NCI-H1048 (cell line): ENCODE measurements at regions not wholly inside any gene's neighbourhood (a gene's known extent, or its start where the extent isn't known, plus 50 kb on each side); places are given as distances from the start of the nearest gene placed in this dataset.

Source experiments
- DNase-seq: peaks from one replicate; lab custom pipeline; 2025; lab: John Stamatoyannopoulos, UW

DNA sequence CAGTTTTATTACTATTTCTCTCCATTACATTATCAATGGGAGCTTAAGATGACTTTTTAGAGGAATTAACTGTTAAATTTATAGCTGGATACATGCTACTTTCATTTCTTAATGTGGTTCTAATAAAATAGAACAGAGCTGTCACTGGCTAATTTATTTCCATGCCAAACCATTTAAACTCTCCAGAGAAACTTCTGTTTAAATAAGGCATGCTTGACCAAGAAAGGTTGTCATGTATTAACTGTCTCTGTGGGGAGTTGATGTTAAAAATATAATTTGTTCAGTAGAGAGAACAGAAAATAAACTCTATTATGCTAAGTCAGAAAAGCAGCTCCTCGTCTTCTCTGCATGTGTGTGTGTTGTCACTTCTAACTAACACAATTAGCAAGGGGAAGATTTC is 447.4 kb downstream of the SLC16A7 start:
- no peak for DNase-seq

DNA sequence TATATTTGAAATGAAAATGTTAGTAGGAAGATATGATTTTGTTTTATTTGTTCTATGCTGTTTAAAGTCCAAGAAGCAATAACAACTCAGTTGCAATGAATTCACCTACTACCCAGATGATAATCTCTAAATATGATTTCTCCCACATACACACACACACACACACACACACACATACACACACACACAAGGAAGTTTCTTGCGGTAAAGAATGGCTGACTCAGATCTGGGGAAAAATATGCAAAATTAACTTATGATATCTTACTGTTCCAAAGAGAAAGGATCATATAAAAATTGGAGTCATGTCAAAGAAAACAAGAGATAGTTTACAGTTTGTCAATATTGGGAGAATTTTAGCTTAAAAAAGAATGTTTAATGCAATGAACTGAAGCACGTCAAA is 456.7 kb downstream of the SLC16A7 start:
- no peak for DNase-seq

DNA sequence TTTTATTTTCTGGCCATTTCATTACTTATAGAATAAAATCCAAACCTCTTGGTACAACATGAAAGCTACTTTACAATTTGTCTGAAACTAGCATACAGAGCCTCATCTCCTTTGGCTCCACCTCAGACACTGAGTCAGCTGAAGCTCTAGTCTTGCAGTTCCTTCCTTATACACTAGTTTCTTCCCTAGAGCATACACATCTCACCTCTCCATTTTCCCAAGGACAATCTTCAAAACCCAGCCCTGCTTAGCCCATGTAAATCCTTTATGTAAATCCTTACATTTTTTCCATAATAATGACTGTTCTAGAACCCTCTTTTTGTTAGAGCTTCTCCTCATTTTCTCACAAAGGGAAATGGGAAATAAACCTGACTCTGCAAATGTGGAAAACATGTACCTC is 463.4 kb downstream of the SLC16A7 start:
- no peak for DNase-seq

DNA sequence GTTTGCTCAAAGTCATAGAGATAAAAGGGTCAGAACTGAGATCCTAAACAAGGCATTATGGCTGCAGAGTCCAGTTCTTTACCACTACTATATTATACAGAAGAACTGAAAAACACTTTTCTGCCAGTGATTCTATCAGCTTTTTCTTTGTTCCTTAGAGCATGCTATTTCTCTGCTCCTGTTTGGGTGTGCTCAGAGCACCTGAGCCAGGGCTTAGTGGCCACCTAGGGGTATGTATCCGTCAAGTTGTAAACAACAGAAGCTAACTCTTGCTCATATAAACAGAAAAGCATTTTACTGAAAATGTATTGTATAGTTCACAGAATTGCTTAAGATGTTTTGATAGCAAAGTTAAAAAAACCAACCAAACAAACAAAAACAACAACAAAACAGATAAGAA is 470.8 kb downstream of the SLC16A7 start:
- no peak for DNase-seq

DNA sequence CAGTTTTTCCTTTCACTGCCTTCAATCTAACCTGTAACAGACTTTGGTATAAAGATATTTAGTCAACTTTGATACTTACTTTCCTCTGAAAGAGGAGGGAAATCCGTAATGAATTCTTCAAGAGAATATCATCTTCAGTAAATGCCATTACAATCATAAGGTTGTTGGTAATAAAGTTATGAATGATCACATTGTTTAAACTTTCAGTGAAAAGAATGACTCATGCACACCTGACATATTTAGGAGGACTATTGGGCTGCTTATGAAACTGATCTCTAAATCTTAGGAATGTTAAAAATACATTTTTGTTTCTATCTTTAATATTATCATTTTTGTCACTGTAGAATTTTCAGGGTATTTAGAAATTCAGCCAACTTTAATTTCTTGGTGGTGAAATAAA is 474.7 kb downstream of the SLC16A7 start:
- no peak for DNase-seq

DNA sequence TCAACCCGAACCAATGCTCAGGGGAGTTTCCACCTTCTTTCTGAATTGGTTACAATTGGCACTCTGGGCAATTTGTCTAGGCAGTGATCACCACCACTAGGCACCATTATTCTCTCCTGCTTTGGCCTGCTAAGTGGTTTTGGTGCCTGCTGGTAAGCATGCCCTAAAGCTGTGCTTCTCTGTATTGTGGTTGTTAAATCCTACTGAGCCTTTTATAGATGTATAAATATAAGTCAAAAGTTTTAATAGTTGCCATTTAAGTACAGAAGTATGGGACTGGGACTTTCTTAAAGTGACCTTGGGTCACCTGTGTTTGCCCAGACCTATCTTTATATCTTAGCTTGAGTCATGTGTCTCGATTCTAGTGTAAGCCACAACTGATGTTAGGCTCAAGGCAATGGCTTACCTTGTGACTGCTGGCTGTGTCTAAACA is 475.9 kb downstream of the SLC16A7 start:
- no peak for DNase-seq

DNA sequence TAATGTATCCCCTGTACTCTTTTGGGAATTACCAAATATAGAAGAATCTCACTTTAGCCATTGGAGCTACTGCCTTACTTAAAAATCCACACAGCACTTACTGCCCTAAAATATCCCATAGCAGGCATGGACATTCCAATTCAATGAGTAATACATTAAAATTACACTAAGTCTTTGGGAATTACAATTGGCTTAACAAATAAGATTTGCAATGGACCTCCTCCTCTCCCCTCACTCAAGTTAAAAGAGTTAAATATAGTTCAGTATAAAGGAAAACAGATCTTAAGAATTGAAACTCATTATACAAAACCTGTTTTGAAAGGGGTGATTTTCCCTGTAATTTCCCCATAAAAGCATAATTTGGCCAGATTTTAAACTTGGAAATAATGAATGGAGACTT is 477.1 kb downstream of the SLC16A7 start:
- no peak for DNase-seq

DNA sequence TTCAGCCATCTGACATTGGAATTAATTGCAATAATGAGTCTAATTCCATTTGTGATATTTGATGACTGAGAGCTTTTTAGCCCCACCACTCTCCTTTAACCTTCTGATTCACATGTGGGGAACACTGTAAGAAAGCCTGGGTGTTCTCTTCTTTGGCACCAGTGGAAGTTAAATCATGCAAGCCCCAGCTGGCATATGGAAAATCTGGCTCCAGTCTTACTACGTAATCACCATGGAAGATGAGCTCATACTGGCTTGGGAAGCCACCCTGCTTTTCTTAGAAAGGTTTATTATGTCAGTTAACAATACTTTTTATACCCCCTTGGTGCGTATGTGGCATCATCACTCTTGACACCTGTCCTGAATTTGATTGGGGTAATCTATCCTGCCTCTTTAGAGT is 479.3 kb downstream of the SLC16A7 start:
- DNase-seq = no peak

DNA sequence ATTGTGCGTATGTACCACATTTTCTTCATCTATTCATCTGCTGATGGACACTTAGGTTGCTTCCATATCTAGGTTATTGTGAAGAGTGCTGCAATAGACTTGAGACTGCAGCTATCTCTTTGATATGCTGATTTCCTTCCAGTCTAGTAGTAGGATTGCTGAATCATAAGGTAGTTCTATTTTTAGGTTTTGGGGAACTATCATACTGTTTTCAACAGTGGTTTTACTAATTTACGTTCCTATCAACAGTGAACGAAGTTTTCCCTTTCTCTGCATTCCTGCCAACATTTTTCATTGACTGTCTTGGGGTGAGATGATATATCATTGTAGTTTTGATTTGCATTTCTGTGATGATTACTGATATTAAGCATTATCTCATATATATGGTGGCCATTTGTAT is 482.2 kb downstream of the SLC16A7 start:
- no peak for DNase-seq

DNA sequence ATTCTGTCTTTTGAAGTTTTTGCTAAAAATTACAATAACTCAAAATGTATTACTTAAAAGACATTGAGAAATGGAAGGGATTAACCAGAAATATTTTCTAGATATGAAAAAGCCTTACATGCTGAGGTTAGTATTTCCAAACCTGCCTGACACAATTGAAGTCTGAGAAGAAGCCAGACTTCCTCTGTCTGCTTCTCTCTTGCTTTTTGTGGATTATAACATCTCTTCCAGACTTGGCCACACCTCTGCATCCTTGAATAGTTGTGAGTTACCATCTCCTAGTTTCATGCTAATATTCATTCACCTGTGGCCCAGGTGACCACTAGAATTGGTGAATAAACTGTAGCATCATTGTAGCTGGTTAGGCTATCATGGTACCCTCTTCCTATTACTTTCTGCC is 497.6 kb downstream of the SLC16A7 start:
- DNase-seq = no peak

DNA sequence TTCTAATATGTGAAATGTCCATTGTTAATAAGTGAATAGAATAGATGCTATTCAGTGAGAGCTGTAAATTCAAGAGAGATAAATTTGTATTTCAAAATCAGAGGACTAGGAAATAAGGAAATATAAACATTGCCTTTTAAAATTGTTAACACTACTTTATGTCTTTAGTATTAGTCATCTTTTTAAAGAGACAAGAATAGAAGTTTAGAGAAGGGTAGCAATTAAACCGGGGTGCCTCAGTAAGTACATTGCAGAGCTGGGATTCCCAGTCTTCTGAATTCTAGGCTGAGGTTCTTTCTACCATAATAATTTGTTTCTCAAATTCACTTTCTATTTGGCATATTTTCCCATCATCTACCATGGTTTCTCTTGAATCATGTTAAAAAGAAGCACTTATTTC is 498.6 kb downstream of the SLC16A7 start:
- no peak for DNase-seq

DNA sequence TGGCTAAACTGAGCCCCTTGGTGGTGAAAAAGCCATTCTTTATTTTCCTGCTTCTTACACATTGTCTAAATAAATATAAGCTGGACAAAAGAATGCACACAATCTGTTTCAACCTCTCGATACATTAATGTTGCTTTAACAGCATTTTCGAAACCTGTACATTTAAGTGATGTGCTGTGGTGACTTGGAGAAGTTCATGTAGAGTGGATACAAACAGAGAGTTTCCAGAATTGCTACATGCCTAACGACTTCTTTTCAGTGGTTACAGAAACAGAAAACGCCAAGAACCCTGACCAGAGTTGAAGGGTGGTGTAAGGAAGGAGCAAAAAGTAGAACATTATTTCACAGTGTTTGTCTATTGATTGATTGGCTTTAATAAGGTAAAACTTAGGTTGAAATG is 500.9 kb downstream of the SLC16A7 start:
- no peak for DNase-seq

DNA sequence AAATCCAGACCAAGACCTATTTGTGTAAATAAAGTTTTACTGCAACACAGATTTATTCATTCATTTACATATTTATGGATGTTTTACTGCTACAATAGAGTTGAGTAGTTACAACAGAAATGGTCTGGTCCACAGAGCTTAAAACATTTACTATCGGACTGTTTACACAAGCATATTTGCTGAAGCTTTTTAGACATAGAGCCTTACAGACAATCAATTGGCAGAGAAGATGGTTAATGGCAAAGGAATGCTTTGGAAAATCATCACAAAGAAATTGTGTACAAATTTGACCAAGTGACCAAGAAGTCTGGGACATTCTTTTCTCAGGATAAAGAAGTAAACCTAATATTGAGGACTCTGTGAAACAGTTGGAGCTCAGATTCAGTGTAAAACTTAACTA is 504.3 kb downstream of the SLC16A7 start:
- DNase-seq = no peak

DNA sequence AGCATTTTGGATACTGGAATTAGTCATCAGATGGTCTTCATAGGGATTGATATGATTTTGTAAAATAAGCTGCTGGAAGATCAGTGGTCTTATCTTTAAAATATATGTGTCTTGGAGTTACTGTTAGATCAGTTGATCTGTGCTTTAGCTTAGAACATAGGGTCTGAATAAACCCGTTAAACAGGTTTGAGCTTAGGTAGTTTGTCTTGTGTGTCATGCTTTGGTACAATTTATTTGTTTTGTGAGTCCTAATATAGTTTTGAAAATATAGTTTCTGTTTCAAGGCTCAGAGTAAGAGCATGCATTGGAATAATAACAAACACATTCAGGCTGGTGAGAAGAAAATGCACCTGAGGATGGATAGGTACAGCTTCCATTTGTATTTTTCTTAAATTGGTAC is 505.0 kb downstream of the SLC16A7 start:
- DNase-seq = no peak

DNA sequence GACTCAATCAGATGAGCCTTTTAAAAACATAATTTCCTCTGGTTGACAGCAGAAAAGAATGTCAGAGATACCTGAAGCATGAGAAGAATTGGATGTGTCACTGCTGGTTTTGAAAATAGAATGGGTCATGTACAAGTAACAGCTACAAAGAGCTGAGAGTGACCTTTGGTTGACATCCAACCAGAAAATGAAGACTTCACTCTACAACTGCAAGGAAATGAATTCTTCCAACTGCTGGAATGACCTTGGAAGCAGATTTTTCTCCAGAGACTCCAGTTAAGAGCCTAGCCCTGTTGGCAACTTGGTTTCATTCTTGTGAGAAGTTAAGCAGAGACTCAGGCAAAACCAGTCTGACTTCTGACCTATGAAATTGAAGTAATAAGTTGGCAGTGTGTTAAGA is 505.9 kb downstream of the SLC16A7 start:
- DNase-seq = no peak

DNA sequence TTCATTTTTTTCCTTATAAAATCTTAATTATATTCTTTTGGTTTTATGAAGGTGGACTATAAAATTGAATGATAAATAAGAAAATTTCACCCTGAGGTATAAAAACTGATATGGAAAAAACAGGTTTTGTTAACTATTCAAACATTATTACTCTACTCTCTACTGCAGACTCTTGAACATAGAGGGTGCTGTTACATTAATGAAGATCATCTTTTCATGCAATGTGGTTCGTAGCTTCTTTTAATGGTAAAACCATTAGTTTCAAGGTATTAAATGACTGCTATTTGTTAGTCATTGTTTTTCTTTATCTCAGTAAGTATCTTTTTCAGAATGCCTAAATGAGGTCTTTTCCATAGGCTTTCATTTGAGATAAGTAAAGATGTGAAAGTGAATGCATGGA is 510.4 kb downstream of the SLC16A7 start:
- DNase-seq = no peak

DNA sequence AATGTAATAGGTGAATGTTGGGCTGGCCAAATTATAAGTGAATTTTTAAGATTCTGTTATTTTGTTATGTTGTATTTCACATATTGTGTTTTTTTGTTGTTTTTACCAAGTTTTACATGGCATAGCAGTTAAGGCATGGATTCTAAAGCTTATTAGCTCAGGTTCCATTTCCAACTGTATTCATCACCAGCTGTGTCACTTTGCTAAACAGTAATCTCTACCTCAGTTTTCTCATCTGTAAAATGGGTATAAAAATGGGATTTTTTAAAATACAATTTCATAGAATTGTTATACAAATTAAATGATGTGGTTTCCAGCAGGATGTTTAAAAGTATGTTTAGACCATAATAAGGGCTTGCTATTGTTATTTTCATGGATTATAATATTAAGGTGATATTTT is 512.2 kb downstream of the SLC16A7 start:
- no peak for DNase-seq

DNA sequence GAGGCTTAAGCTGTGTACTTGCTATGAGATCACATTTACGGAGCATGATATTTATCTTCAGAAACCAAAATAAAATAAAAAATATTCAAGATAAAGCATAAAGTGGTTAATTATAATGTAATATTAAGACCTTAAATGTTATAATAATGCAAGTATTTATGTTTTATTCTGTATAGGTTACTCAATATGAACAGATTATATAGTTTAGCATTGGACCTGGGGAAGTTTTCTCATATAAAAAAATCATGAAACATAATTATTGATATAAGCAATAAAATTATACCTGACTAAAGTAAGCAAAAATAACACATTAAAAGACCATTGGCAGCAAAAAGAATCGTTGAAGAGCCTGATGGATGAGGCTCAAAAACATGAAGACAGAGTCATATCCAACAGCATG is 516.2 kb downstream of the SLC16A7 start:
- no peak for DNase-seq

DNA sequence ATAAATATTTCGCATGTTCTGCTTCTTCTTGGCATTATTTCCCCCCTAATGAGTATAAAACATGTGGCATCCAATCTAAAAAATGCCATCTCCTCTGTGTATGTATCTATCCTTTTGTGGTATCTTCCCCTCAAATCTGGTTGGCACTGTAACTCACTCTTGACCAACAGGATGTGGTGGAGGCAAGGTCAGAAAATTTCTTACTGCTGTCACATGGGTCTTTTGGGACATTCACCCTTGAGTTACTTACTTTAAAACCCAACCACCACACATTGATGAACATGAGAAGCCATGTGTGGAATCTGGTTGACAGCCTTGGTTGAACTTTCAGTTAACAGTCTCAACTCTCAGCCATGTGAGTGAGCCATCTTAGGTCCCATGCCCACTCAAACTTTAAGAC is 516.9 kb downstream of the SLC16A7 start:
- no peak for DNase-seq

DNA sequence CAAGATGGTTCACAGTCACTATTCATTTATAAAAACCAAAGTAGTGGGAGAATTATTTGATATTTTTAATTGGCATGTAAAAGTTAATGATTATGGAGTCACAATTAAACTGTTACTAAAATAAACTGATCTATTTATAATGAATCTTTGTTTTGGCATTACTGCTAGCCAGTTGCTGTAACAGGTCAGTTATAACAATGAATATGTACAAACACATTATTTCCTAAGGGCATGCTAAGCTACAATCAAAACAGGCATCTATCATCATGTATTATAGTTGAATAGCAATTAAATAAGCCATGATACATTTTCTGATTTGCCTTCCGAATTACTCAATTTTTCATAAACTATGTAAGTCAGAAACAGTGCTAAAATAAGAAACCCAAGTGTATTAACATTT is 518.3 kb downstream of the SLC16A7 start:
- no peak for DNase-seq

DNA sequence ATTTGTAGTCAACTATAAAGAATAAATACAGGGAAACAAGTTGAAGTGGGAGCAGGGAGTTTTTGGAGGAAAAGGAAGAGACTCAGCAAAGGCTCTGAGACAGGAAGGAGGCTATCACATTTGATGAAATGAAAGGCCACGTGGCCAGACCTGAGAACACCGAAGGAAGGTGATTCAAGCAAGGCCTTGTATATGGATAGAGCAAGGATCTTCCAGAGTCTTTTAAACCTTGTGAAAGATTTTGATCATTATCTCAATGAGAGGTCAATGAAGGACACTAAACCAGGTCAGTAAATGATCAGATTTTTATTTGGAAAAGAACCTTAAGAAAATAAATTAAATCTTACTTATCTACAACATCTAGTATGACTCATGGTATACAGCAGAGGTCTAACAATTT is 523.5 kb downstream of the SLC16A7 start:
- no peak for DNase-seq

DNA sequence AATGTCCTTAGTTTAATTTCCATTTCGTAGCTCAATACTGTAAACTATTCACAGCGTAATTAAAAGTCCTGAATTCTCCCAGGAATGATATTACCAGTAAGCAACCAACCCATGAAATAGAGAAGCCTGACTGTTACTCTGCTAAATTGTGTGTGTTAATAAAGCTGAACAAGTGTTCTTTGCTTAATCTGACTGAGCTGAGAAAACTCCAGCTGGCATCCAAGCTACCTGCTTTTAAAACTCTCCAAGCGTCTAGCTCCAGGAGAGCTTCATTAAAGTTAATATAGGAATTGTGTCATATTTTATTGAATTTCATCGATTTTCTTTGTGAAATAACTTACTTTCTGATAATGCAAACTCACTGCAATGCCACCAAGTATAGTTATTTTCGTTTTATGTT is 524.4 kb downstream of the SLC16A7 start:
- DNase-seq = no peak

DNA sequence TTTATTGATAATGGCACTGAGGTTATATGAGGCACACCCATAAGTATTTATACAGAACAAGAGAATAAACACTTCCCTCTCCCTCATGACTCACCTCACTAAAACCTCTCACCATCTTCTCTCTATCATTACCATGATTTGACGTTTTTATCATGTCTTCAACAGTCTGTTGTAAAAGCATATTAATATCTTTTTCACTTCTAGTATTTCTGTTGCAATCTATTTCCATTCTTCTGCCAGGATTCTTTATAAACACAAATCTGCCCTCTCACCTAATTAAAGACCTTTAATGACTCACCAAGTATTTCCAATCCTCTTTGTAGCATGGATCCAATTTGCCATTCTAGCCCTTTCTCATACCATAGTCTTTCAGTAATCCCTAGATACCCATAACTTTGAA is 527.7 kb downstream of the SLC16A7 start:
- DNase-seq = no peak

DNA sequence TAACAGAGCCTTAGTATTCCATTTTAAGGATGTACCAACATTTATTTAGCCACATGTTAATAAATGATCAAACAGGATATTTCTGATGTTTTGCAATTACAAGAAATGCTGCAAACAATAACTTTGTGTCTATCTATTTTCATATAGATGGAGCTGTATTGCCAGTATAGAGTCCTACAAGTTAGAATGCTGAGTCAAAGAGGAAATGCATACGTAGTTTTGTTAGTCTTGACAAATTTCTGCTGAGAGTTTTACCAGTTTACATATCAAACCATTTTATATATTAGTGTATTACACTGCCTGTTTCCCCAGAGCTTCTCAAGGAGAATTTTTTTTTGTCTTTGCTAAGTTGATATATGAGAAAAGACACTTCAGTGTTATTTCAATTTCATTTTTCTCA is 541.7 kb downstream of the SLC16A7 start:
- DNase-seq = no peak

DNA sequence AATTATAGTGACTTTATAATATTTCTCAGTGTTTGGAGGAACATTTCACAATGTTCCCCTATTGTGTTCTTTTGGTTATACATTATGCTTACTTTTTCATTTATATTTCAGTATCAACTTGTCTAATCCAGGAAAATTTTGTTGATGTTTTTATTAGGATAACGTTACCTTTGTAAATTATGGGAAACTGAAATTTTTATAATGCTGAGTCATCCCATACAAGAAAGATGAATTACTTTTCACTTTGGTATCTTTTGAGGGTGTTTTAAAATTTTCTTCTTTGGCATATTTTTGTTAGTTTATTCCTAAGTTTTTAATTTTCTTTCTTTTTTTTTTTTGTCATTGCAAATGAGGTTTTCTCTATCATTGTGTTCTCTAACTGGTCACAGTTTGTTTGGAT is 542.7 kb downstream of the SLC16A7 start:
- DNase-seq = no peak
